ENCODE measurements at regions not wholly inside any gene's neighbourhood (a gene's known extent, or its start where the extent isn't known, plus 50 kb on each side); places are given as distances from the start of the nearest gene placed in this dataset.

- TF ChIP-seq ERF (CRISPR knock-in tag; IDR thresholded peaks at IDR 0.05) (peak; percentile 79; the same call in 1 of the 2 replicates), POGK (CRISPR knock-in tag; conservative IDR thresholded peaks at IDR 0.05) (no peak; the same call in 1 of the 2 replicates), GATAD2A (CRISPR knock-in tag; IDR thresholded peaks at IDR 0.05) (peak; percentile 96), ATF5 (CRISPR knock-in tag; IDR thresholded peaks at IDR 0.05; ENCODE audit: low read depth) (no peak), FIP1L1 (IDR thresholded peaks at IDR 0.05; ENCODE audit: borderline replicate concordance, insufficient read depth, low read depth, low read length) (no peak), GLMP (CRISPR knock-in tag; IDR thresholded peaks at IDR 0.05; ENCODE audit: borderline replicate concordance) (no peak), MEIS2 (CRISPR knock-in tag; IDR thresholded peaks at IDR 0.05) (peak; percentile 99), ZHX2 (IDR thresholded peaks at IDR 0.05; ENCODE audit: low read depth) (0 out of 2 replicates have a peak, but pooled peaks have one; percentile 28), ZHX2 (CRISPR knock-in tag; IDR thresholded peaks at IDR 0.05; ENCODE audit: borderline replicate concordance) (0 out of 2 replicates have a peak, but pooled peaks have one; percentile 52), KMT2A (CRISPR knock-in tag; IDR thresholded peaks at IDR 0.05) (peak; percentile 83), MYC (CRISPR knock-in tag; IDR thresholded peaks at IDR 0.05; ENCODE audit: borderline replicate concordance) (peak; percentile 65)
Observed at GRCh38 chr21:15441060-15441493, 288.7 kb upstream of the USP25 start (continued).
